Large intestine (tissue), 3 donors: ENCODE measurements at regions not wholly inside any gene's neighbourhood (a gene's known extent, or its start where the extent isn't known, plus 50 kb on each side); places are given as distances from the start of the nearest gene placed in this dataset.

Experiments used
- DNase-seq, 2 donors: peaks; one replicate each; pipeline versions ENCODE4 v3.0.0 to v3.0.0-alpha.2; 2013
- H3K27ac ChIP-seq: one replicate; pipeline ENCODE4 v1.5.1; 2013; ENCODE audit warnings: low read length
- H3K27me3 ChIP-seq: 2 replicates; pipeline ENCODE4 v1.6.1; 2013; ENCODE audit warnings: low read length; ENCODE audit not compliant: control insufficient read depth, insufficient read depth
- H3K36me3 ChIP-seq: 2 replicates; pipeline ENCODE4 v1.6.1; 2013; ENCODE audit warnings: low read length; ENCODE audit not compliant: control insufficient read depth, insufficient read depth
- H3K4me1 ChIP-seq: one replicate; pipeline ENCODE4 v1.6.1; 2013; ENCODE audit warnings: low read length; ENCODE audit not compliant: control insufficient read depth, insufficient read depth
- H3K4me3 ChIP-seq: one replicate; pipeline ENCODE4 v1.5.1; 2013; ENCODE audit warnings: low read length
- H3K9me3 ChIP-seq: one replicate; pipeline ENCODE4 v1.6.1; 2013; ENCODE audit warnings: mild to moderate bottlenecking, low read depth, low read length, moderate library complexity; ENCODE audit not compliant: control insufficient read depth
- WGBS: methylation state at CpG from one replicate; pipeline ENCODE4 v1.1.5; 2013; ENCODE audit warnings: low lambda C conversion rate; ENCODE audit not compliant: insufficient coverage; 5-methylcytosine and 5-hydroxymethylcytosine counted together

GRCh38 chr10:7507887-7508726 is 97.3 kb upstream of the SFMBT2 start:
- H3K27me3 ChIP-seq: no peaks in the 10 kb centered on the region
- H3K4me1 ChIP-seq: no peaks in the 10 kb centered on the region
- no peak overlapping the region for H3K4me3 ChIP-seq
- WGBS: 40% methylated on average over 3 of the region's 13 CpGs
- H3K36me3 ChIP-seq: no peaks in the 10 kb centered on the region
- H3K9me3 ChIP-seq: no peaks in the 10 kb centered on the region
- no peak for DNase-seq
- H3K27ac ChIP-seq: no peak overlapping the region

- Histone ChIP-seq H3K27ac (no peak overlapping the region), H3K4me1 (no peaks in the 10 kb centered on the region), H3K27me3 (no peaks in the 10 kb centered on the region), H3K36me3 (no peaks in the 10 kb centered on the region), H3K9me3 (no peaks in the 10 kb centered on the region), H3K4me3 (no peak overlapping the region)
- no peak for DNase-seq
- WGBS: 71% methylated on average over 1 of the region's 3 CpGs
Observed at GRCh38 chr10:7506571-7506970, 95.7 kb upstream of the SFMBT2 start.

GRCh38 chr10:7505196-7505595 is 94.4 kb upstream of the SFMBT2 start:
- no peaks in the 10 kb centered on the region for H3K27me3 ChIP-seq
- H3K9me3 ChIP-seq: no peaks in the 10 kb centered on the region
- no peaks in the 10 kb centered on the region for H3K36me3 ChIP-seq
- DNase-seq: no peak
- WGBS: 97% methylated on average over 2 of the region's 2 CpGs
- no peak overlapping the region for H3K27ac ChIP-seq
- H3K4me3 ChIP-seq: no peak overlapping the region
- H3K4me1 ChIP-seq: no peaks in the 10 kb centered on the region

GRCh38 chr10:7503190-7503589 is 92.4 kb upstream of the SFMBT2 start:
- Histone ChIP-seq H3K27me3 (no peaks in the 10 kb centered on the region), H3K9me3 (no peaks in the 10 kb centered on the region), H3K4me3 (no peak overlapping the region), H3K36me3 (no peaks in the 10 kb centered on the region), H3K4me1 (no peaks in the 10 kb centered on the region), H3K27ac (no peak overlapping the region)
- DNase-seq: no peak
- WGBS: no CpG with 5 or more reads among the region's 4 CpGs

GRCh38 chr10:7501157-7501556 is 90.3 kb upstream of the SFMBT2 start:
- DNase-seq: no peak
- WGBS: no CpG with 5 or more reads among the region's 12 CpGs
- Histone ChIP-seq H3K9me3 (no peaks in the 10 kb centered on the region), H3K36me3 (no peaks in the 10 kb centered on the region), H3K4me3 (no peak overlapping the region), H3K27ac (no peak overlapping the region), H3K27me3 (no peaks in the 10 kb centered on the region), H3K4me1 (no peaks in the 10 kb centered on the region)

GRCh38 chr10:7498111-7498510 is 87.3 kb upstream of the SFMBT2 start:
- no peak overlapping the region for H3K4me3 ChIP-seq
- H3K9me3 ChIP-seq: no peaks in the 10 kb centered on the region
- H3K27me3 ChIP-seq: no peaks in the 10 kb centered on the region
- no peak for DNase-seq
- no peak overlapping the region for H3K27ac ChIP-seq
- no peaks in the 10 kb centered on the region for H3K4me1 ChIP-seq
- no peaks in the 10 kb centered on the region for H3K36me3 ChIP-seq
- WGBS: 100% methylated on average over 5 of the region's 5 CpGs

GRCh38 chr10:7493996-7494395 is 83.2 kb upstream of the SFMBT2 start:
- H3K4me3 ChIP-seq: no peak overlapping the region
- no peaks in the 10 kb centered on the region for H3K4me1 ChIP-seq
- no peaks in the 10 kb centered on the region for H3K36me3 ChIP-seq
- H3K27ac ChIP-seq: no peak overlapping the region
- DNase-seq: no peak
- no peaks in the 10 kb centered on the region for H3K9me3 ChIP-seq
- no CpG with 5 or more reads among the region's 2 CpGs for WGBS
- H3K27me3 ChIP-seq: no peaks in the 10 kb centered on the region

- Histone ChIP-seq H3K4me1 (no peaks in the 10 kb centered on the region), H3K27me3 (no peaks in the 10 kb centered on the region), H3K36me3 (no peaks in the 10 kb centered on the region), H3K4me3 (no peak overlapping the region), H3K9me3 (no peaks in the 10 kb centered on the region), H3K27ac (no peak overlapping the region)
- no peak for DNase-seq
- no CpG with 5 or more reads among the region's 4 CpGs for WGBS
Observed at GRCh38 chr10:7492660-7493046, 81.8 kb upstream of the SFMBT2 start.

GRCh38 chr10:7491949-7492659 is 81.3 kb upstream of the SFMBT2 start:
- Histone ChIP-seq H3K27ac (no peak overlapping the region), H3K4me3 (no peak overlapping the region), H3K4me1 (no peaks in the 10 kb centered on the region), H3K36me3 (no peaks in the 10 kb centered on the region), H3K9me3 (no peaks in the 10 kb centered on the region), H3K27me3 (no peaks in the 10 kb centered on the region)
- DNase-seq: no peak

- DNase-seq: no peak
- H3K4me1 ChIP-seq: no peaks in the 10 kb centered on the region
- no peak overlapping the region for H3K27ac ChIP-seq
- no peaks in the 10 kb centered on the region for H3K36me3 ChIP-seq
- no peak overlapping the region for H3K4me3 ChIP-seq
- no peaks in the 10 kb centered on the region for H3K9me3 ChIP-seq
- WGBS: no CpG with 5 or more reads among the region's 8 CpGs
- no peaks in the 10 kb centered on the region for H3K27me3 ChIP-seq
Observed at GRCh38 chr10:7491230-7491629, 80.4 kb upstream of the SFMBT2 start.

GRCh38 chr10:7488418-7488829 is 77.6 kb upstream of the SFMBT2 start:
- 33% methylated on average over 1 of the region's 6 CpGs for WGBS
- H3K4me1 ChIP-seq: no peaks in the 10 kb centered on the region
- no peaks in the 10 kb centered on the region for H3K9me3 ChIP-seq
- no peak overlapping the region for H3K27ac ChIP-seq
- no peaks in the 10 kb centered on the region for H3K36me3 ChIP-seq
- peak in 1 of 2 donors; percentile 42 for DNase-seq
- H3K4me3 ChIP-seq: no peak overlapping the region
- peaks cover 3% of the 10 kb centered on the region for H3K27me3 ChIP-seq
